ENCODE measurements at regions not wholly inside any gene's neighbourhood (a gene's known extent, or its start where the extent isn't known, plus 50 kb on each side); places are given as distances from the start of the nearest gene placed in this dataset.
A peak's percentile ranks its signal among the peaks of the same experiment; 100 is the strongest.
"Not testable (repeated sequence)": the region's sequence is repeated elsewhere in the genome, so short reads cannot be mapped to it uniquely, and the experiment has no call there.

- DNase-seq (ENCODE audit: low spot score) = peak; percentile 18
These were observed 194.0 kb upstream of the LMCD1 start for GRCh38 chr3:8307545-8308110.

GRCh38 chr3:8311321-8311720 is 190.3 kb upstream of the LMCD1 start:
- no peak for DNase-seq (ENCODE audit: low spot score)

- no peak for DNase-seq (ENCODE audit: low spot score)
These were observed 188.9 kb upstream of the LMCD1 start for GRCh38 chr3:8312685-8313084.

DNA sequence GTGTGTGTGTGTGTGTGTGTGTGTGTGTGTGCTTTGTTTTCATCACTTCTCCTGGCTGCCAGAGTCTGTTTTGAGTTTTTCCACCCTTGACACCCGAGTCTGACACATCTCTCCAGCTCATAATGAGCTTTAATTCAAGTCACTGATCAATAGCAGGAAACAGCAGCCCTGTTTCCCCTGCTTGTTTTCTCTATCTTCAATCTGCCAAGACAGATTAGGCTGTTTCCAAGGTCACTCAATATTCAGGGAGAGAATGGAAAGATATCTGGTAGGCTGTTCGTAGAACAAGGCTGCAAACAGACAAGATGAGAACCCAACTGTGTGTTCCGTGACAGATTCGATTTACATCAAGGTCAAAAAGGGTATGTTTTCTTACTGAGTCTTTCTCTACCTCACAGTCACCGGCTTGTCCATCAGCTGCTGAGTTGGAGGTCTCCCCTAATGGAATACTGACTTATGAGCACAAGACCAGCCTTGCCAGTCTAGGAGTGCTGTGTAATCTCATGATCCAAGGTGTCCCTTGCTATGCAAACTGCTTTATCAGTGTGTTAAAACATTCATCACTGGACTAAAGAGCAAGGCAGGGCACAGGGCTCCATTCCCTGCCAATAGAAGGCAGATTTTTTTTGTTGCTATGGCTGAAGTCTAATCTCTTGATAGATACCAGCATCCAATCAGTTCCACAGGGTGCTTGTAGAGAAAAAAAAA is 187.9 kb upstream of the LMCD1 start:
- DNase-seq (ENCODE audit: low spot score) = no peak

- peak; percentile 50 for DNase-seq (ENCODE audit: low spot score)
These were observed 186.1 kb upstream of the LMCD1 start for GRCh38 chr3:8315526-8315925.

DNA sequence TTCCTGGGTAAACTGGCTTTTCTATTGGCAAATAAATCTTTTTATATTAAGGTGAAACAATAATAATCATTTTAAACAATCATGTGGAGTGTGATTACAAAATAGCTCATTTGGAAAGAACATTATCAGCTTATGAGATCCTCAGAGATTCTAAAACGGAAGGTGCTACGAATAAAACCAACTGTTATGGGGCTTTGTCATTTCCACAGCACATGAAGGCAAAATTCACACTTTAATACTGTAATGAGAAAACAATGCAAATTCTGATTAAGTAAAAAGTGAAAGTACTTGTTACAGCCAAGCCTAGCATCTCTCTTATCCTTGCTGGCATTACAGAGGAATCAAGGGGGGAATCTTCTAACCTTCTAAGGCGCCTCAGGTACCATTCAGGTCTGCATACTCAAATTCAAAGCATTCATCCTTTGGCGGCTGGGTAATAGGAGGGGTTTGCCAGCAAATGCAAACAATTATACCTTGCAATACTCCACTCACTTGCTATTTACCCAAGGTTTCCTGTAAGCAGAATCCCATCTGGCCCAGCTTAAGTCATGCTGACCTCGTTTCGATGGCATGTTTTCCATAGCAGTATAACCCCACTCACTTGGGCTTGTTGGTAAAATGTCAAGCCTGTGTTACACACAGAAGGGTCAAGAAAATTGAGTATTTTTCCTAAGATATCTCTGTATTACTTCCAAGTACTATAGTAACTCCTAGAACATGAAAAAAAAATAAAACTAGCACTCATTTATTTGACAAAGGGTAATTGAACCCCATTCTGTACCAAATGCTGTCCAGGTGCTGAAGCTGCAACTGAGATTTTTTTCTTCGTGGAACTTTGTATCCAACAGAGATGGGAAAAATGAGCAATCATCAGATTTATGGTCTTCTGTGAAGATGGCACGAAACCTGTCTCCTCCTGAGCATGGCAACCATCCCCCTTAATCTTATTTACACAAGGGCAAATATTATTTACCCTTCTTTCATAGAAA is 183.7 kb upstream of the LMCD1 start:
- DNase-seq (ENCODE audit: low spot score) = no peak

- no peak for DNase-seq (ENCODE audit: low spot score)
These were observed 181.5 kb upstream of the LMCD1 start for GRCh38 chr3:8319935-8320634.

DNA sequence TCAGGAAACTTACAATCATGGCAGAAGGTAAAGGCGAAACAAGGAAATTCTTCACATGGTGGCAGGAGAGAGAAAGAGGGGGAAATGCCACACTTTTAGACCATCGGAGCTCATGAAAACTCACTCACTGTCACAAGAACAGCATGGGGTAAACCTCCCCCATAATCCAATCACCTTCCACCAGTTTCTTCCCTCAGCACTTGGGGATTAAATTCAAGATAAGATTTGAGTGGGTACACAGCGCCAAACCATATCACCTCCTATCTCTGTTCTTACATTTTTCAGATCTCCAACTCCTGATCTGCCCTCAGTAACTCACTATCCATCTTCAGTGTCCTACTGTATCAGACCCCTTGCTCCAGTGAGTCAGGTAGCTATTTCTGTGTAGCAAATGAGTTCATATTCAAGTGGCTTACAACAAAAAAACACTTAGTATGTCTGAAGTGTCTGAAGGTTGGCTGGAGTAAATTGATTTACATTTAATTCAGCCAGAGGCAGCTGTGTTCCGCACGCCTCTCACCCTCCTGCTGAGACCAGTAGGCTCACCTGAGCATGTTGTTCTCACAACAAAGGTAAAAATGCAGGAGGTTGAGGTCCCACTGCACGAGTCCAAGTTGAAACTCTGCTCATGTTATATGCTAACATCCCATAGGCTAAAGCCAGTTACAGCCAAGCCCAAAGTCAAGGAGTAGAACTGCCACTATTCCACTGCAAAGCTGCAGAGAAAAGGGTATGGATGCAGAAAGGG is 180.7 kb upstream of the LMCD1 start:
- no peak for DNase-seq (ENCODE audit: low spot score)

GRCh38 chr3:8324747-8325146 is 176.9 kb upstream of the LMCD1 start:
- peak; percentile 52 for DNase-seq (ENCODE audit: low spot score)

DNA sequence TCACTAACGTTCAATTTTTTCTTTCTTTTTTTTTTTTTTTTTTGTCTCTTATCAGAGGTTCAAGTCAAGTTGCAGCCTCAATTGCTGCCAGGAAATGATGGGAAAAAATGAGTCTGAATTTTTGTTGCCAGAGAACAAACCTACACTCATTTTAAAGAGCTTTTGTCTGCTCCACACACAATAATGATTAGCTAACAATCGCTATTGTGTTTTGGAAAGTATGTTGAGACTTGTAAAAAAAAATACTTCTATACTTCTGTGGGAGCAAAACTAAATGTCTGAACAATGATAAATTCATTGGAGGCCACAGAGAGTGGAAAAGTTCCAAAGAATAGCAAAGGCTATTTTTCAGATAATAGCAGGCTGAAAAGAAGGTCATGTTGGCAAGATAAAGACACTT is 176.3 kb upstream of the LMCD1 start:
- DNase-seq (ENCODE audit: low spot score) = no peak

GRCh38 chr3:8325833-8326232 is 175.8 kb upstream of the LMCD1 start:
- not testable (repeated sequence) for DNase-seq (ENCODE audit: low spot score)

DNA sequence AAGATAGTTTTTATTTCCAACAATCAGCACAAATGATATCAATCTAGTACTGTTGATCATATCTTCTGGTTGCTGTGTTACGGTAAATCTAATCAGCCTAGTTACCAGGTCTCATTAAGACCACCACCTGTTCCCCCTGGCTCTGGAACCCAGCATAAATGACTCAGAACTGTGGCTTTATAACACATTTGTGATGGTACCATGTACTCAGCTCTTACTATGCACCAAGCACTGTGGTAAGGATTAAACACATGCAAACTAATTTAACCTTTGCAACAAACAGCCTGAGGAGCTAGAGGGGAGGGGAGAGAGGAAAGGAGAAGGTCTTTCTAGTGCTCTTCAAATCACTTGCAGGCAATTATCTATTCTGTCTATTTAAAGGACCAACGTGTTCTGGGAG is 173.9 kb upstream of the LMCD1 start:
- DNase-seq (ENCODE audit: low spot score) = no peak

GRCh38 chr3:8328967-8329366 is 172.7 kb upstream of the LMCD1 start:
- no peak for DNase-seq (ENCODE audit: low spot score)

GRCh38 chr3:8329598-8329997 is 172.0 kb upstream of the LMCD1 start:
- no peak for DNase-seq (ENCODE audit: low spot score)

DNA sequence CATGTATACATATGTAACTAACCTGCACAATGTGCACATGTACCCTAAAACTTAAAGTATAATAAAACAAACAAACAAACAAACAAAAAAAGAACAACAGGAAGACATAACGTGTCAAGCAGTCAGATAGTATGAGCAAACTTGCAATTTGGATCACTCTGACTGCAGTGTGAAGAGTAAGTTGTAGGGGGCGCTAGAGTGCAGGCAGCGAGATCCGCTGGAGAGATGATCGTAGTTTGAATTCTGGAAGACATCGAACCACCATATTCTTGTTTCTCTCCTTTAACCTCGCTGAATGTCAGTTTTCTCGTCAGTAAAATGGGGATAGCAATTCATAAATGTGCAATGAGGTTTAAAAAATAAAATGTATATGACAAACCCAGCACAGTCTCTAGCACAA is 165.2 kb upstream of the LMCD1 start:
- DNase-seq (ENCODE audit: low spot score) = no peak

DNA sequence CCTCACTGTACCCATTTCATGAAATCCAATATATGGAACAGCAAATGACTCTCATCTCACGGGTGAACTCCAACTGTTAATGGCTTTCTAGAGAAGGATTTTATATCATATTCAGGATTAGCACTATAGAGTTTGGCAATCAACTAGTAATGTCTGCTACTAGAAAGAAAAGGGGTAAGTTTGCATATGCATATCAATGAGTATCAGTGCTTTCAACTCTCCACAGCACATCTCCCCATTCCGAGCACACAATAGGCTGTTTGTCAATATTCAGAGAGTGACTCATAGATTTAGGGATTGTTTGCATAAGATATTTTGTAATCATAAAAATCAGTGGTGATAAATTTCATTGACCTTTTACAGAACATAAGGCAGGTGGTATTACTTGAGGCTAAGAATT is 163.2 kb upstream of the LMCD1 start:
- no peak for DNase-seq (ENCODE audit: low spot score)

- peak; percentile 91 for DNase-seq (ENCODE audit: low spot score)
These were observed 159.8 kb upstream of the LMCD1 start for GRCh38 chr3:8341821-8342247.

DNA sequence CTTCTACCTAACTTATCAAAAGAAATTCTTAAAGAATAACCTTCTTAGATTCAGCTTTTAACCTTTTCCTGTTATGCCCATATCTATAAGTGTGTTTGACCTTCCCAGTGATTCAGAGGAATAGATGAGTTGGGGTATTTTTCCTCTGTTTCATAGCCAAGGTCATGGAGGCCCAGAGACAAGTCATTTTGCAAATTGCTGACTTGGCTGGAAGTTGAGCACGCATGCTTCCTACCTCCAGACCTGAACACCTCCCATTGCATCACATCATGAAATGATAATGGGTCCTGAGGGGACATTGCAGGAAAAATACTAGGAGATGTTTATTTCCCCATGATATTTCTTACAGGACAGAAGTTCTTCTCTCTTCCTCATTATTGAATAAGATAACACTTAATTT is 158.6 kb upstream of the LMCD1 start:
- no peak for DNase-seq (ENCODE audit: low spot score)

- no peak for DNase-seq (ENCODE audit: low spot score)
These were observed 156.2 kb upstream of the LMCD1 start for GRCh38 chr3:8345398-8345797.

- DNase-seq (ENCODE audit: low spot score) = no peak
These were observed 153.5 kb upstream of the LMCD1 start for GRCh38 chr3:8348076-8348475.

- DNase-seq (ENCODE audit: low spot score) = no peak
These were observed 149.1 kb upstream of the LMCD1 start for GRCh38 chr3:8352475-8352874.
